HL-60 (cell line): ENCODE measurements at regions not wholly inside any gene's neighbourhood (a gene's known extent, or its start where the extent isn't known, plus 50 kb on each side); places are given as distances from the start of the nearest gene placed in this dataset.

Source experiments
- GABPA ChIP-seq: IDR thresholded peaks from 2 replicates; pipeline ENCODE4 v1.6.1; 2012; ENCODE audit warnings: low read depth
- POLR2AphosphoS5 ChIP-seq: IDR thresholded peaks from 2 replicates; pipeline ENCODE4 v1.6.1; 2012; ENCODE audit warnings: low read depth
- TF ChIP-seq, protein P1 (sequence below): IDR thresholded peaks from one replicate; pipeline ENCODE4 v1.5.1; 2011; ENCODE audit warnings: low read length, control low read depth, inconsistent platforms; ENCODE audit not compliant: insufficient read depth
- TF ChIP-seq, protein P2 (sequence below): IDR thresholded peaks from 2 replicates; pipeline ENCODE4 v1.6.1; 2012; ENCODE audit warnings: low read depth; ENCODE audit not compliant: insufficient replicate concordance

DNA sequence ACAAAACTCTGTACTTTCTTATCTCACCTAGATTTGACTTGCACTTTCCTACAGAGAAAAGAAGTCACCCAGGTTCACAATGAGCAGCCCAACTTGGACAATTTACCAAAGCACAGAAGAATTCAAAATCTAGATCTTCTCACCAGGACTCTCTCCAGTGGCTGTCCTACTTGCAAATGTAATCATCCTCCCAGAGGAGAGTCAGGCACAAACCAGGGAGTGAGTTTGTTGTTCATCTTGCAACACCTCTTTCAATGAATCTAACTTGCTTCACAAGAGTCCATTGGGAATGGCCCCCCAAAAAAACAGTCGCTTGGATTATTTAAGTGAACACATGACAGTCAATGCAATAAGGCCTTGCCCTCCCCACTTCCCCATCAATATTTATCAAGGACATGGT is 144.6 kb downstream of the ATL2 start:
- TF ChIP-seq, protein P1, sequence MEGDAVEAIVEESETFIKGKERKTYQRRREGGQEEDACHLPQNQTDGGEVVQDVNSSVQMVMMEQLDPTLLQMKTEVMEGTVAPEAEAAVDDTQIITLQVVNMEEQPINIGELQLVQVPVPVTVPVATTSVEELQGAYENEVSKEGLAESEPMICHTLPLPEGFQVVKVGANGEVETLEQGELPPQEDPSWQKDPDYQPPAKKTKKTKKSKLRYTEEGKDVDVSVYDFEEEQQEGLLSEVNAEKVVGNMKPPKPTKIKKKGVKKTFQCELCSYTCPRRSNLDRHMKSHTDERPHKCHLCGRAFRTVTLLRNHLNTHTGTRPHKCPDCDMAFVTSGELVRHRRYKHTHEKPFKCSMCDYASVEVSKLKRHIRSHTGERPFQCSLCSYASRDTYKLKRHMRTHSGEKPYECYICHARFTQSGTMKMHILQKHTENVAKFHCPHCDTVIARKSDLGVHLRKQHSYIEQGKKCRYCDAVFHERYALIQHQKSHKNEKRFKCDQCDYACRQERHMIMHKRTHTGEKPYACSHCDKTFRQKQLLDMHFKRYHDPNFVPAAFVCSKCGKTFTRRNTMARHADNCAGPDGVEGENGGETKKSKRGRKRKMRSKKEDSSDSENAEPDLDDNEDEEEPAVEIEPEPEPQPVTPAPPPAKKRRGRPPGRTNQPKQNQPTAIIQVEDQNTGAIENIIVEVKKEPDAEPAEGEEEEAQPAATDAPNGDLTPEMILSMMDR, result no peak
- TF ChIP-seq GABPA (no peak), POLR2AphosphoS5 (no peak)
- TF ChIP-seq, protein P2, sequence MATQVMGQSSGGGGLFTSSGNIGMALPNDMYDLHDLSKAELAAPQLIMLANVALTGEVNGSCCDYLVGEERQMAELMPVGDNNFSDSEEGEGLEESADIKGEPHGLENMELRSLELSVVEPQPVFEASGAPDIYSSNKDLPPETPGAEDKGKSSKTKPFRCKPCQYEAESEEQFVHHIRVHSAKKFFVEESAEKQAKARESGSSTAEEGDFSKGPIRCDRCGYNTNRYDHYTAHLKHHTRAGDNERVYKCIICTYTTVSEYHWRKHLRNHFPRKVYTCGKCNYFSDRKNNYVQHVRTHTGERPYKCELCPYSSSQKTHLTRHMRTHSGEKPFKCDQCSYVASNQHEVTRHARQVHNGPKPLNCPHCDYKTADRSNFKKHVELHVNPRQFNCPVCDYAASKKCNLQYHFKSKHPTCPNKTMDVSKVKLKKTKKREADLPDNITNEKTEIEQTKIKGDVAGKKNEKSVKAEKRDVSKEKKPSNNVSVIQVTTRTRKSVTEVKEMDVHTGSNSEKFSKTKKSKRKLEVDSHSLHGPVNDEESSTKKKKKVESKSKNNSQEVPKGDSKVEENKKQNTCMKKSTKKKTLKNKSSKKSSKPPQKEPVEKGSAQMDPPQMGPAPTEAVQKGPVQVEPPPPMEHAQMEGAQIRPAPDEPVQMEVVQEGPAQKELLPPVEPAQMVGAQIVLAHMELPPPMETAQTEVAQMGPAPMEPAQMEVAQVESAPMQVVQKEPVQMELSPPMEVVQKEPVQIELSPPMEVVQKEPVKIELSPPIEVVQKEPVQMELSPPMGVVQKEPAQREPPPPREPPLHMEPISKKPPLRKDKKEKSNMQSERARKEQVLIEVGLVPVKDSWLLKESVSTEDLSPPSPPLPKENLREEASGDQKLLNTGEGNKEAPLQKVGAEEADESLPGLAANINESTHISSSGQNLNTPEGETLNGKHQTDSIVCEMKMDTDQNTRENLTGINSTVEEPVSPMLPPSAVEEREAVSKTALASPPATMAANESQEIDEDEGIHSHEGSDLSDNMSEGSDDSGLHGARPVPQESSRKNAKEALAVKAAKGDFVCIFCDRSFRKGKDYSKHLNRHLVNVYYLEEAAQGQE, result no peak
